SKM-1 (cell line): ENCODE measurements at regions not wholly inside any gene's neighbourhood (a gene's known extent, or its start where the extent isn't known, plus 50 kb on each side); places are given as distances from the start of the nearest gene placed in this dataset.

ENCODE experiments used
- DNase-seq: peaks from one replicate; lab custom pipeline; 2025; ENCODE audit not compliant: unreplicated experiment; lab: John Stamatoyannopoulos, UW

DNA sequence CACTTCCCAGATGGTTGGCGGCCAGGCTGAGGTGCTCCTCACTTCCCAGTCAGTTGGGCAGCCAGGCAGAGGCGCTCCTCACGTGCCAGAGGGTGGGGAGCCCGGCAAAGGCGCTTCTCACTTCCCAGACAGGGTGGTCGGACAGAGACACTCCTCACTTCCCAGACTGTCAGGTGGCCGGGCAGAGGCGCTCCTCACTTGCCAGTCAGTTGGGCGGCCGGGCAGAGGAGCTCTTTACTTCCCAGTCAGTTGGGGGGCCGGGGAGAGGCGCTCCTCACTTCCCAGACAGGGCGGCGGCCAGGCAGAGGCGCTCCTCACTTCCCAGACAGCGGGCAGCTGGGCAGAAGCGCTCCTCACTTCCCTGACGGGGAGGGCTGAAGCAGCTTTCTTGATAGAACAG lies 143.0 kb upstream of the ARID2 start:
- no peak for DNase-seq

DNA sequence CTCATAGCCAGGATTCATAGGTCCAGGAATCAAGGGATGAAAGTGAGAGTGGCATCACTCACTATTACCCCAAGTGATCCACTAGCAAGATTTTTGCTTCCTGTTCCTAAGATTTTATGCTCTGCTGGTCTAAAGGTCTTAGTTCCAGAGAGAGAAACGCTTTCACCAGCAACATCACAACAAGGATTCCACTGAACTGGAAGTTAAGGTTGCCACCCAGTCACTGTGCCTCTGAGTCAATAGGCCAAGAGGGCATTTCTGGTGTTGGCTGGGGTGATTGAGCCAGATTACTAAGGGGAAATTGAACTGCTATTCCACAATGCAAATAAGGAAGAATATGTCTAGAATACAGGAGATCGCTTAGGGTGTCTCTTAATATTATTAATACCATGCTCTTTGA lies 142.5 kb upstream of the ARID2 start:
- DNase-seq, result no peak

DNA sequence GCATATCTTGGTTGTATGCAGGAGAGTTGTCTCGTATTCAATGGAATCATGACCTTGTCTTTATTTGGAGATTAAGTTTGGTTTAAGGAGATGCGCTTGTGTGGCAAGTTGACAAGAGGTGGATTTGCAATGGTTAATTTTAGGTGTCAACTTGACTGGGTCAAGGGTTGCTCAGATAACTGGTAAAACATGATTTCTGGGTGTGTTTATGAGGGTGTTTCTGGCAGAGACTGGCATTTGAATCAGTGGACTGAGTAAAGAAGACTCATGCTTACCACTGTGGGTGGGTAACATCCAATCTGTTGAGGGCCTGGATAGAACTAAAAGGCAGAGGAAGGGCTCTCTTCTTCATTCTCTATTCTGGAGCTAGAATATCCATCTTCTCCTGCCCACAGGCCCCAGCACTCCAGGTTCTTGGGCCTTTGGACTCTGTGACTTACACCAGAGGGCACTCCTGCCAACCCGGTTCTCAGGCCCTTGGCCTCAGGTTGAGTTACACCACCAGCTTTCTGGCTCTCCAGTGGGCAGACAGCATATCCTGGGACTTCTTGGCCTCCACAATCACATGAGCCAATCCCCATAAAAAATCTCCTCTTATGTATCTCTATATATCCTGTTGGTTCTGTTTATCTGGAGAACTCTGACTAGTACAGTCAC lies 141.5 kb upstream of the ARID2 start:
- no peak for DNase-seq

DNA sequence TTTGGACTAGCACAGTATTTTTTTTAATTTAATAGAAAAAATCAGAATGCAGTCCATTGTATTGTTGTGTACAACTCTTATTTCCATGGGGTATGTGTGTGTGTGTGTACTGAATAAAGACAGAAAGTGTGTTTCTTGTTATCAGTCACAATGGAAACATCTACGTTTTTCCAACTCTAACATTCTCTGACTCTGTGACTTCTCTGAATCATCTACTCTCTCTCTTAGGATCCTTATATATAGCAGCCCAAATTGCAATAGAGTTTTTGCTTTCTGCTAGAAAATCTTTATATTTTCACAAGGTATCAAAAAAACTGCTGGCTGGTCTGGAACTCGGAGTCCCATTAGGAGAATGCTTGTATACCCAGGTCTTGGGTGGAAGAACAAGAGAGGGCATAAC lies 138.9 kb upstream of the ARID2 start:
- no peak for DNase-seq

DNA sequence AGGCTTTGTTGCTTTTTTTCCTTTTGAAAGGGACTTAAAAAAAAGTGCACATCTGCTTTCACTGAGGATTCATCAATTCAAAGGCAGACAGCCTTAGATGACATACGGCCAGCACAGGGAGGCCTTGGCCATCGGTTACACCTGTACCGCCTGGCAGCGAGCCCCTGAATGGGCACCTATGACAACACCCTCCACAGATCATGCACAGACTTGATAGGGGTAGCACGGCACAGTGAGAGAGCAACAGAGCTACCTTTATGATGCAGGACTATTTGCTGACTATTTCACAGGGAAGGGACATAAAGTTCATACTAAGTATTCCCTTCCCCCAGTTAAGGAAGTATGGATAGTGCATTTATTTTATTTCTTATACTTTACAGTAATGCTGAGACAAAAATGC lies 137.9 kb upstream of the ARID2 start:
- no peak for DNase-seq

DNA sequence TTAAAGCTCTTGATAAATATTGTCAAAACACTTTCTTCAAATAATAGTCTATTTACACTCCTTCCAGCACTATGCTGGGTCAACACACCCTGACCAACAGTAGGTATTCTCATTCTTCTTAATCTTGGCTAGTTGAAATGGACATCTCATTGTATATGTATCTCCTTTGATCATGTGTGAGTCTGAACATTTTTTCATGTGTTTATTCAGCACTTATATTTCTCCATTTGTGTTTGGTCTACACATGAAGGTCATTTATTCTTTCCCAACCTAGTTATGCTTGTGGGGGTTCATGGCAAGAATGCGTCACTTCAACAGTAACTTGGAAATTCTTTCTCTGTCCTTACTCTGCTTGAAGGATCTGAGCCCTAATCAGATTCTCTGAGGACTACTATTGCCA lies 133.1 kb upstream of the ARID2 start:
- no peak for DNase-seq

DNA sequence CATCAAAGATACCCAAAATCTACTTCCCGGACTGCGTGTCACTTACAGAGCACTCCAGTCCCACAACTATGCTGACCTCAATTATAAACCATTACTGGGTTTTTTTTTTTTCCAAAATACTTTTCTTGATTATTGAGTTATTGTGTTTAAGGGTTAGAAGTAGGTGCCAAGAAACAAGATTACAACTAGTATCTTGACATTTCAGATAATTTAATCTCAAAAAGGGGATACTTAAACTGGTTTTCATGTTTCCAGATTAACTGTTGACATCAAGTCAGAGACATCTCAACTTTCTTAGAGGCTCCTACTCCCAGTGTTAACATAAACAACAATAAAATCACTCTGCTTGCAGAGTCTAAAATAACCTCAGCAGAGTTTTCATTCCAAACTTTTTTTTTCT lies 131.2 kb upstream of the ARID2 start:
- DNase-seq, result no peak

DNA sequence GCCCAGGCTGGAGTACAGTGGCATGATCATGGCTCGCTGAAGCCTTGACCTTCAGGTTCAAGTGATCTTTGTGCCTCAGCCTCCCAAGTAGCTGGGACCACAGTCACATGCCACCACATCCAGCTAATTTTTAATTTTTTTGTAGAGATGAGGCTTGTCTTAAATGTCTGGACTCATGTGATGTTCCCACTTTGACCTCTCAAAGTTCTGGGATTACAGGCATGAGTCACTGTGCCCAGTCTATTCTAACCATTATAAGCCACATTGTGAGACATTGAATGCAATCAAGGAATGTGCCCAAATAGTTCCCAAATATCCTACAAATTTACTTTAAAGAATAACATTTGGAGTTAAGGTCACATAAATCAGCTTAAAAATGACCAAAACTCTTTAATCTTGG lies 130.7 kb upstream of the ARID2 start:
- no peak for DNase-seq

DNA sequence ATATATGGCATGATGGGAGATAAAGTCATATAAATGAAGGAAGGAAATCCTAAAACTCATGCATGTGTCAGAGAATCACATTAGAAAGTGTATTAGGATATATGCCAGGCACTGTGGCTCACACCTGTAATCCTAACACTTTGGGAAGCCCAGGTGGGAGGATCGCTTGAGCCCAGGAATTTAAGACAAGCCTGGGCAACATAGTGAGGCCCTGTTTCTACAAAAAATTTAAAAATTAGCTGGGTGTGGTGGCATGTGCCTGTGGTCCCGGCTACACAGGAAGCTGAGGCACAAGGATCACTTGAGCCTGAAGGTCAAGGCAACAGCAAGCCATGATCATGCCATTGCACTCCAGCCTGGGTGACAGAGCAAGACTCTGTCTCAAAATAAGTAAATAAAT lies 130.3 kb upstream of the ARID2 start:
- no peak for DNase-seq

DNA sequence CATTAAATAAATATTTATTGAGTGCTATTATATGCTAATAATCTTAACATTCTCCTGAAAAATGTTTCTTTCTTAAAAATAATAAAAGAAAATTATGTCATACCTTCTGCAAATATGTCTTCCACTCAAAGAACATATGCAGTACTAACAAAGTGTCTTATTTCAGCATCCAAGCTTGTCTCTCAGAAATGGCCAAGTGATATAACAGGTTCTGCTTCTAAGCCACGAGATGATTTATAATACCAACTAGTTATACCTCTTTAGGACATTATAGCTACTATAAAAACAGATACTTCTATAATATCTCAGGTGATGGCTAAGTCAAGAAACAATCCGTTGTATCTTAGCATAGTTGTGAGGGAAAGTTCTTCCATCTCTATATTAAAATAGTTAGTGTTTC lies 128.1 kb upstream of the ARID2 start:
- DNase-seq, result no peak

DNA sequence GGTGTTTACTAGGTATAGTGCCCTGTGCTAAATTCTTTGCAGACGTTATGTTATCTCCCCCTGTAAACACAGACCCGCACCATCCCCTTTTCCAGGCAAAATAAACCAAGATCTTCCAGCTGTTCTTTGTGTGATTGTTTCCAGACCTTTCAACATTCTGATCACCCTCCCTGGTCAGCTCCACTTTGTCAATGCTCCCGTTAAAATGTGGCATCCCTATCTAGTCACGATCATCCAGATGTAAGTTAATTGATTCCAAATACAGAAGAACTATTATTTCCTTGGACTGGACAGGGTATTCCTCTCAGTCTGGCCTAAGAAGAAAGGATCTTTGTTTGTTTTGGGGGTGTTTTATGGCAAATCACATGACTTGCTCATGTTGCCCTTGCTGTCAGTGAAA lies 127.6 kb upstream of the ARID2 start:
- DNase-seq, result no peak

DNA sequence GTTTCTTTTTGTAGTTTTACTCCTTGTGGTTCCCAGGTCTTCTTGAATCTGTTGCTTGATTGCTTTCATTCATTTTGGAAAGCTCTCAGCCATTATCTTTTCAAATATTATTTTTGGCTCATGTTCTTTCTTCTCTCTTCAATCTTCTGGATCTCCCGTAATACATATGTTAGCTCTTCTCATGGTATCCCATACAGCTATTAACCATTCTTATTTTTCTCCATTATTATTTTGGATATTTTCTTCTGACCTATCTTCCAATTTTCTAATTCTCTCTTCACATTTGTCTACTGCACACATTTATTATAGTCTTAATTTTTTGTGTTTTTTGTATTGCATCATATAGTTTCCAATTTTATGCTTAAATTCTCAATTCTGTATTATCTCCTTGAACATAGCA lies 123.9 kb upstream of the ARID2 start:
- DNase-seq, result no peak

DNA sequence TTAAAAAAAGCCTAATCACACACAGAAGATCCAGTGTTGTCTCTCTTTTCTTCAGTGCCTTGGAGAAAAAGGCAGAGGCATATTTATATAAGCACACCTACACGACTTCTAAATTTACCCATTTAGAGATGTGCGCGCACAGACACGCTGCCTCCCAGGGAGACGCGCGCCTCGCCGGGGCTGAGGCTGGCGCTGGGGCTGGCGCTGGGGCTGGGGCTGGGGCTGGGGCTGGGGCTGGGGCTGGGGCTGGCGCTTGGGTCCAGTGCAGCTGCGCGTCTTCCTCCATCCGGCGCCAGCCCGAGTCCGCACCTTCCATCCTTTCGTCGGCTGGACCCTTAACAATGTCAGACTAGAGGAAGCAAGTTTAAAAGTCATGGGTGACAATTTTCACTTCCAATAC lies 118.4 kb upstream of the ARID2 start:
- DNase-seq, result no peak

DNA sequence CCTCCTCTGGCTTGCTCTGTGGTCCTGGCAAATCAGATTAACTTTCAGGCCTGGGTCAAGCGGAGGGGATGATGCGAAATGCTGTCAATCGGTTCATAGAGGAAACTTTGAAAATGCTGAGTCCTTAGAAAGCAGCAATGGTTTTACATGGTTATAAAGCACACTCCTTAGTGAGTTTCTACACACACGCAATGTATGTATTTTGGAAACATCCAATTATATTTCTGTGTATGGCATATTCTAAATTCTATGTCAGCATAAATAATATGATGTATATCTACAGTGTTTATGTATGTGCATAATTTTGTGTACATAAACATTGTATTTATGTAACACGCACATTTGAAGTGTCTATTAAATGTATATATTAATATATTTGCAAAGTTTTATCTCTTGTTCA lies 118.0 kb upstream of the ARID2 start:
- no peak for DNase-seq

DNA sequence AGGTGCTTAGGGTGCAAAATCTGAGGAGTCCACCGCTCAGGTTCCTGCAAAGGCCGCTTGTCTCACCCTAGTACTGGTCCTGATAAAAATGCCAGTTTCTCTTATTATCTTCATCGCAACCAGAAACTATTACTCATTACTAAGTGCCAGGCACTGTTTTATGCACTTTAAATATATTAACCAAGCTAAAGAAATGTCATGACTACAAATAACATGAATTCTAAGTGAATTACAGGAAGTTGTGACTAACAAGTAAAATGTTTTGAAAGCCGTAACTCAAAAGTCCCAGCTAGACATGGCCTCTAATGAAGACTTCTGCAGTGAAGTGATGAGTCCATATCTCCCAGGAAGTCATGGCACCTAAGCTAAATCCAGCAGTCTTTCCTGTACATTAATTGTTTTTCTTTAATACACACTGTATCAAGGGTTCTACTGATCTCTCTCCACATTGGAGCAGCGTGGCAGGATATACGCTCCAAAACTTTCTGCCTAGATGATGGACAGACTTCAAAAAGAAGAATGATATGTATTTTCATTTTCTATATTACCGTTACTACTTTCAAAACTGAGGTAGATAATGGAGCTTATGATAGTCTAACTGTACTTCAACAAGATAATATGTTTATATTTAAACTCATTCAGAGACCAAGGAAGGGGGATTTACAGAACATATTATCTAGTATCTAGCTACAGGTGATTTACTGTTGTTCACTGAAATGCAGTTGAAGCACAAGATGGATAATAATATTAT lies 117.3 kb upstream of the ARID2 start:
- DNase-seq, result no peak

DNA sequence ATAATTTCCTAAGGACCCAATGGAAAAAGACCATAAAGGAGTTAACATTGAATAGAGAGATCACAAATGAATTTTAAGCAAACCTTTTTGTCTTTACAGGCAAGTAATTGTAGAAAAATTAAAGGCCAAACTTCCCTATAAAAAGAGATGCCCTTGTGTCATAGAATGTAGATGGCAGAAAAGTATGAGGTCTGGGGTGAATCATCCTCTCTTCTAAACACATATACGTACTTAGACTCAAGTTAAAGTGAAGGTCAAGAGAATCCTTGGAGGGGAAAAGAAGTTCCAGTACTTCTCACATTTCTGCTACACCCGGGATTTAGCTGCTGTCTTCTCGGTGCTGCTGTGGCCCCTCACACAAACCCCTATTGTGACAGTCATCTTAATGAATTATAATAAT lies 116.2 kb upstream of the ARID2 start:
- DNase-seq, result no peak

DNA sequence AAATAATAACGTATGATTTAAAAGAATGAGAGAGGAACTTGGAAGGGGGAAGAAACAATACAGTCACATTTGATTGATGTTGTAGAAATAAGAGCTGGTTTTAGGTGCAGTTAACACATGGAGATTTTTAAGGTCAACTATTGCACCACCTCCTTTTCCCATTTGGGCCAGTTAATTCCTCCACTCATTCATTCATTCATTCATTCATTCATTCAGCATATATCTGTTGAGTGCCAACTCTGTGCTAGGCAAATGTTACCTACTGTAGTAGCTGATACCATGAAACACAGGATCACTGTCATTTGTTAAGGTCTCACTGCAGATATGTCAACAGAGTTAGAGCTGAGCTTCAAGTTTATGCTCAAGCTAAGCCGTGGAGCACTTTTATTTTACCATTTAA lies 115.7 kb upstream of the ARID2 start:
- DNase-seq, result no peak

DNA sequence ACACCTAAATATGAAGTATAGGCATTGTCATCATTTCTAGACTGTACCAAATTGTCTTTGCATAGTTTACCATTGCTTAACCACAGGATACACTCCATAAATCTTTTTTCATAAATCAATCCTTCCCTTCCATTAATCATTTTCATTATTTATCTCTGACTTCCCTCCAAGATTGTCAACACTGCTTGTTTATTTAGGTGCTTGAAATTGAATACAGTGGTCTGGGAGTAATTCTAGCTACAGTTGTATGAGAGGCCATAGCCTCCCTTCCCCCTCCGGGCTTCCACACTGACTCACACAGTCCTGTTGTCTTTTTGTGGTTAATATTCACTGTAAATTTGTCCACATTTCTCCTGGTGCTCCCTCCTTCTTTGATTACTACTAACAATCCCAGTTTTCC lies 114.2 kb upstream of the ARID2 start:
- no peak for DNase-seq

DNA sequence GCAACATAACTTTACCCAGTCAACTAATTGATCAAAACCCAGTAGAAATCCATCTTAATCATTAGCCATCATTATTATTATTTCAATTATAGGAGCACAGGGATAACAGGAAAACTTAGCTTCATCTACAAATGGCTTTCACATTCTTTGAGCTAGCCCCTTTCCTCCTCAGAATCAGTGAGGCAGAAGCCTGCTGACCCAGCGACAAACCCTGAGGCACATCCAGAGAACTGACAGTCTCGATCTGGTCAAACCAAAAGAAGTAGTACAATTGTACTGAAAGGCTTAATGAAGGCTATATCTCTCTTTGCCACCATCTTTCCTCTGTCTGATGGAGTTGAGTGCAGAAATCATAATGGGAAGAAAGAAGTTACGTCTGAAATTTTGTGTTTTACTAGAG lies 109.8 kb upstream of the ARID2 start:
- DNase-seq, result no peak

DNA sequence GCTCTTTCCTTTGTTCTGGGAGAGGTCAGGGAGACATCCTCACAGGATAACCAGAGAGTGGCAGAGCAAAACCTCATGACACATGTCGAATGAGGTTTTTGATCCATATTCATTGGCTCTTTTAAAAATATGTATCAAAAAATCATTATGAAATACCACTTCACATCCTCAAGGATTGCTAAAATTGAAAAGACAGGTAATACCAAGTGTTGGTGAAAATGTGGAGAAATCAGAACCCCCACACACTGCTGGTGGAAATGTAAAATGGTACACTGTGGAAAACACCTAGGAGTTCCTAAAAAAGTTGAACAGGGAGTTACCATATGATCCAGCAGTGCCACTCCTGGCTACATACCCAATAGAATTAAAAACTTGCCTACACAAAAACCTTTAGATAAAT lies 107.8 kb upstream of the ARID2 start:
- DNase-seq, result no peak

DNA sequence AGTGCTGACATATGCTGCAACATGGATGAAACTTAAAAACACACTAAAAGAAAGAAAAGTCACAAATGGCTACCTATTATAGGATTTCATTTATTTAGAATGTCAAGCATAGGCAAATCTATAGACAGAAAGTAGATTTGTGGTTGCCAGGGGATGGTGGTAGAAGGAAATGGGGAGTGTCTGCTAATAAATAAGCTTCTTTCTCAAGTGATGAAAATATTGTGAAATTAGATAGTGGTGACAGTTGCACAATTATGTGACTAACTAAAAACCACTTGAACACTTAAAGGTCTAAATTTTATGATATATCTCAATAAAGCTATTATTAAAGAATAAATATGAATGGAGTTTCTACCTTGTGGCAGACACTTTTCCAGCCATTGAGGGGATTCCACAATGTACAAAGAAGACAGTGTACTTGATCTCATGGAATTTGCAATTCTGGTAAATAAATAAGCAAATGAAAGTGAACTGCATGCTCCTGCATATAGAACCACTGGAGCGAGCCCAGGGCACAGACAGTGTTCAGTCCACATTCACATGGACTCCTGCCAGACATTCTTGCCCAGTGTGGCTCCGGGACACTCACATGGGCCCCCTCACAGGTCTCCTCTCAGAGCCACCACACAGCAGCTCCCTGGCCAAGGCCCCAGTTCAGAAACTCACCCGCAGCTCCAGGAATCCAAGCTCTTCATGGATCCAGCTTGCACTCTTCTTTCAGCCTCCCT lies 107.1 kb upstream of the ARID2 start:
- no peak for DNase-seq

DNA sequence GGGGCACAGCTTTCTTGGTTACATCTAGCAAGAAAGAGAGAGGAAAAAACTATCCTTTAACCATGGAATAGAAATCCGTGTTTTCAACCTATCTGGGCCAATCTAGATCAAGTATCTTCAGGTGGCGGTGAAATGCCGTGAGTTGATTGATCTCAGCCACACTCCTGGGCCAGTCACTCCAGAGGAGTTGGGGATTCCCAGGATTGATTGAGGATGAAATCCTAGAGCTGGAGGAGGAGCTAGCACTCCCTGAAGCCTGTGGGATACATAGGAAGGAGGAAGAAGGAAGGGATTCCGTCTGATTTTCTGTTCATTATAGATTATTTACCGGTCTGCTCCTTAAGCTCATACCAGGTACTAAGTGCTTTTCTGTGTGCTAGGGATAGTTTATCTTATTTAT lies 106.3 kb upstream of the ARID2 start:
- DNase-seq, result no peak
